Body of pancreas (tissue), 4 donors: ENCODE measurements at regions not wholly inside any gene's neighbourhood (a gene's known extent, or its start where the extent isn't known, plus 50 kb on each side); places are given as distances from the start of the nearest gene placed in this dataset.

Source experiments
- POLR2A ChIP-seq, 3 donors: fragments of 450-650 bp; IDR thresholded peaks; one replicate each; pipeline ENCODE4 v1.6.1; 2016; ENCODE audit warnings: antibody characterized with exemption in 3 of 3, mild to moderate bottlenecking in 2 of 3
- TF ChIP-seq, protein P1 (sequence below), 7 experiments: fragments of 450-650 bp in 4 of 7; fragments of 200-600 bp in 3 of 7; sonication (generic) in 3 of 7; IDR thresholded peaks; one replicate each; pipeline ENCODE4 v1.5.1; 2016 to 2019; ENCODE audit warnings: antibody characterized with exemption in 7 of 7

DNA sequence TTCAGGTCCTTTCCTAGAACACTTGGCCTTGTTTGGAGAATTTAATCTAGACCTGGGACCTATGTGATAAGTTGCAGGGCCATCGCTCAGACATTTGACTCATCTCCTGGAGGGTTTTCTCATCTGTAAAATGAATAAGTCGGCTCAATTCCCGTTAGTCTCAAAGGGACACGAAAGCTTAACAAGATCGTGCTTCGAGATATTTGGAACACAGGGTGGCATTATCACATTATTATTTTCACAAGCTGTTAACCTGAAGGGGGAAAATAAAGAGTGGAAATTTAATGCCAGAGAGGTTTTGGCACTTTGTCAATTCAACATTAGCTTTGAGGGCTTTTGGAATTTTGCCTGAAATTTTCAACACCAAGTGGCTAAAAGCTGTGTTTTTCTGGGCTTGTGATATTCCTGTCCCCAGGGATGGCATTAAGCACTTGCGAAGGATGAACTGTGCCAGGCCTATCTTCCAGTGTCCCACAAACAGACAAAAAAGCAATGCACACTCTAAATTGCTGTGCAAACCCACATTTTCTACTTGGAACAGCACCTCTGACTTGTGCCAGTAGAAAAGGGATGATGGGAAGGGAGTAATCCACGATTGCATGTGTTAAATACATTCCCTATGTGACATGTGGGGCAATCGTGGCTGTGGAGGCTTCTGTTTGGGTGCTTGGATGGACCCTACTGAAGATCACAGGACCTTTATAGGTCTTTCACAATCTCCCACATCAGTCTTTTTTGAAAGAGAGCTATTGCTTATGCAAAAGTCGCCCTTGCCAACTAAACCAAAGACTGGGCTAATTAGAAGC is 478.7 kb downstream of the MFSD1 start:
- TF ChIP-seq, protein P1, sequence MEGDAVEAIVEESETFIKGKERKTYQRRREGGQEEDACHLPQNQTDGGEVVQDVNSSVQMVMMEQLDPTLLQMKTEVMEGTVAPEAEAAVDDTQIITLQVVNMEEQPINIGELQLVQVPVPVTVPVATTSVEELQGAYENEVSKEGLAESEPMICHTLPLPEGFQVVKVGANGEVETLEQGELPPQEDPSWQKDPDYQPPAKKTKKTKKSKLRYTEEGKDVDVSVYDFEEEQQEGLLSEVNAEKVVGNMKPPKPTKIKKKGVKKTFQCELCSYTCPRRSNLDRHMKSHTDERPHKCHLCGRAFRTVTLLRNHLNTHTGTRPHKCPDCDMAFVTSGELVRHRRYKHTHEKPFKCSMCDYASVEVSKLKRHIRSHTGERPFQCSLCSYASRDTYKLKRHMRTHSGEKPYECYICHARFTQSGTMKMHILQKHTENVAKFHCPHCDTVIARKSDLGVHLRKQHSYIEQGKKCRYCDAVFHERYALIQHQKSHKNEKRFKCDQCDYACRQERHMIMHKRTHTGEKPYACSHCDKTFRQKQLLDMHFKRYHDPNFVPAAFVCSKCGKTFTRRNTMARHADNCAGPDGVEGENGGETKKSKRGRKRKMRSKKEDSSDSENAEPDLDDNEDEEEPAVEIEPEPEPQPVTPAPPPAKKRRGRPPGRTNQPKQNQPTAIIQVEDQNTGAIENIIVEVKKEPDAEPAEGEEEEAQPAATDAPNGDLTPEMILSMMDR (IDR thresholded peaks at IDR 0.05), result no peak
- TF ChIP-seq POLR2A (IDR thresholded peaks at IDR 0.05), result no peak
